ENCODE measurements at regions not wholly inside any gene's neighbourhood (a gene's known extent, or its start where the extent isn't known, plus 50 kb on each side); places are given as distances from the start of the nearest gene placed in this dataset.
A peak's percentile ranks its signal among the peaks of the same experiment; 100 is the strongest.

DNA sequence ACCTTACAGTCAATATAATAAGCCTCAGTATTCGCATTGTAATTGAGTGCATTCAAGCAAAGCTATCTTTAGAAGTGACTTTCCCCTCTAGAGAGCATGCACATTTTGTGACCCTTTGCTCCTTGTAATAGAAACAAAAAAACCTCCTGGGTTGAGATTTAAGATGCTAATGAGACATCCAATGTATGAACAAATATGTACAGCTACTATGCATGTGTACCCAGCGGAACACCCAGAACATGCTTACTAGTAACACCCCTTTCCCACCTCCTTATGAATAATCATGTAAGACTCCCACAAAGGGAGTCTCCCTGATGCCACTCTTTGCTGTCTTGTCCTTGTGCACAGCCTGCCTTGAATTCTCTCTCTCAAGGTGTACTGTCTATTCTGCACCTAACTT, 205.5 kb downstream of the PRR32 start:
- intact Hi-C loops (cut with DNase I; ENCODE audit: low total_unique reads) (no loop called here), in situ Hi-C loops (cut with MboI; ENCODE audit: low pct_ligation_motif_present in 1 of 4, low pct_unique_long_range_greater_than_20kb in 1 of 4, low sequenced_read_pairs in 3 of 4) (no loop called here)
- H3K9me3 ChIP-seq = no peaks in the 10 kb centered on the region
- TF ChIP-seq POLR2AphosphoS5 (IDR thresholded peaks at IDR 0.05) (no peak), EP300 (IDR thresholded peaks at IDR 0.05; ENCODE audit: low read depth) (no peak), POLR2A (IDR thresholded peaks at IDR 0.05) (no peak)
- TF ChIP-seq, protein P1, sequence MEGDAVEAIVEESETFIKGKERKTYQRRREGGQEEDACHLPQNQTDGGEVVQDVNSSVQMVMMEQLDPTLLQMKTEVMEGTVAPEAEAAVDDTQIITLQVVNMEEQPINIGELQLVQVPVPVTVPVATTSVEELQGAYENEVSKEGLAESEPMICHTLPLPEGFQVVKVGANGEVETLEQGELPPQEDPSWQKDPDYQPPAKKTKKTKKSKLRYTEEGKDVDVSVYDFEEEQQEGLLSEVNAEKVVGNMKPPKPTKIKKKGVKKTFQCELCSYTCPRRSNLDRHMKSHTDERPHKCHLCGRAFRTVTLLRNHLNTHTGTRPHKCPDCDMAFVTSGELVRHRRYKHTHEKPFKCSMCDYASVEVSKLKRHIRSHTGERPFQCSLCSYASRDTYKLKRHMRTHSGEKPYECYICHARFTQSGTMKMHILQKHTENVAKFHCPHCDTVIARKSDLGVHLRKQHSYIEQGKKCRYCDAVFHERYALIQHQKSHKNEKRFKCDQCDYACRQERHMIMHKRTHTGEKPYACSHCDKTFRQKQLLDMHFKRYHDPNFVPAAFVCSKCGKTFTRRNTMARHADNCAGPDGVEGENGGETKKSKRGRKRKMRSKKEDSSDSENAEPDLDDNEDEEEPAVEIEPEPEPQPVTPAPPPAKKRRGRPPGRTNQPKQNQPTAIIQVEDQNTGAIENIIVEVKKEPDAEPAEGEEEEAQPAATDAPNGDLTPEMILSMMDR (IDR thresholded peaks at IDR 0.05) = no peak
- no peak for DNase-seq
- WGBS, 2 donors (ENCODE audit: low coverage in 1 of 2) = 88% methylated on average over 2 of the region's 2 CpGs; no CpG with 5 or more reads in 1 of the 2 donors
- no peaks in the 10 kb centered on the region for H3K36me3 ChIP-seq
- no peaks in the 10 kb centered on the region for H3K27me3 ChIP-seq
- no peaks in the 10 kb centered on the region for H3K4me1 ChIP-seq
- no peak overlapping the region for H3K27ac ChIP-seq
- H3K4me3 ChIP-seq = no peak overlapping the region

- Histone ChIP-seq H3K36me3 (no peaks in the 10 kb centered on the region), H3K27ac (no peak overlapping the region), H3K9me3 (no peaks in the 10 kb centered on the region), H3K27me3 (no peaks in the 10 kb centered on the region), H3K4me1 (no peaks in the 10 kb centered on the region), H3K4me3 (no peak overlapping the region)
- intact Hi-C loops (cut with DNase I; ENCODE audit: low total_unique reads) (no loop called here), in situ Hi-C loops (cut with MboI; ENCODE audit: low pct_ligation_motif_present in 1 of 4, low pct_unique_long_range_greater_than_20kb in 1 of 4, low sequenced_read_pairs in 3 of 4) (no loop called here)
- TF ChIP-seq POLR2A (IDR thresholded peaks at IDR 0.05) (no peak), EP300 (IDR thresholded peaks at IDR 0.05; ENCODE audit: low read depth) (no peak), POLR2AphosphoS5 (IDR thresholded peaks at IDR 0.05) (no peak)
- TF ChIP-seq, protein P1 (IDR thresholded peaks at IDR 0.05) = no peak
- no peak for DNase-seq
- 35 to 45% methylated on average over 5 of the region's 5 CpGs for WGBS, 2 donors (ENCODE audit: low coverage in 1 of 2)
These were observed 210.7 kb downstream of the PRR32 start for GRCh38 chrX:127030016-127030748.

DNA sequence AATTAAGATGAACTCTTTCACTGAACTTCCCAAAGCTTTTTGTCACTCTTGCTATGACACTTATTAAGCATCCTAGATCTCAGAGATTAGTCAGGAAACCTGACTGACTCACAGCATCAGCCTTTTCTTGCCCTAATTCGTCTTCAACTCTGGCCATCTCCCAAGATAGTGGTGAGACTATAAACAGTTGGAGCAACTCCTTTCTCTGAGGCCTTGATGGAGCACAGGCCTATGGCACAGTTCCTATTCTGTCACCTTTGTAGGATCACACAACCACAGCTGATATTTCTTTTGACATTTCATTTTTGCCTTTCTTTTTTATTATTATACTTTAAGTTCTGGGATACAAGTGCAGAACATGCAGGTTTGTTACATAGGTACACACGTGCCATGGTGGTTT, 217.6 kb downstream of the PRR32 start:
- H3K9me3 ChIP-seq = no peaks in the 10 kb centered on the region
- no peaks in the 10 kb centered on the region for H3K27me3 ChIP-seq
- no peak for TF ChIP-seq EP300 (IDR thresholded peaks at IDR 0.05; ENCODE audit: low read depth)
- peak in 1 of 3 donors; percentile 27 for TF ChIP-seq POLR2AphosphoS5 (IDR thresholded peaks at IDR 0.05)
- no peak for TF ChIP-seq POLR2A (IDR thresholded peaks at IDR 0.05)
- TF ChIP-seq, protein P1 (IDR thresholded peaks at IDR 0.05) = no peak
- H3K36me3 ChIP-seq = no peaks in the 10 kb centered on the region
- 33% methylated on average over 2 of the region's 2 CpGs; no CpG with 5 or more reads in 1 of the 2 donors for WGBS, 2 donors (ENCODE audit: low coverage in 1 of 2)
- in situ Hi-C loops (cut with MboI; ENCODE audit: low pct_ligation_motif_present in 1 of 4, low pct_unique_long_range_greater_than_20kb in 1 of 4, low sequenced_read_pairs in 3 of 4) = no loop called here
- intact Hi-C loops (cut with DNase I; ENCODE audit: low total_unique reads) = no loop called here
- H3K4me3 ChIP-seq = no peak overlapping the region
- H3K4me1 ChIP-seq = no peaks in the 10 kb centered on the region
- no peak overlapping the region for H3K27ac ChIP-seq
- DNase-seq = no peak

DNA sequence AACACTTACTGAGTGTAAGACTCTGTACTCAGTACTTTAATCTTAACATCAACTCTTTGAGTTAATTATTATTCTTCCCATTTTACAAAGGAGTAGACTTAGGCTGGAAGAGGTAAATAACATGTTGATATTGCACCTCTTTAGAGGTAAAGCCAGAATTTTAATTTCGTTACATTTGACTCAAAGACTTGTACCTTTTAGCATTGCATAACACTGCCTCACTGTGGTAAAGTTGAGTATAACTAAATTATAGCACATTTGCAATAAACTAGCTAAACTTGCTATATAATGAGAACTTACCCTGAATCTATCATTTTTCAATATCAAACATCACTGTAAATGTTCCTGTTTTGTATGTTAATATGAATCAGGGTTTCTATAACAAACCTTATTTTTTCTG, 218.5 kb downstream of the PRR32 start:
- in situ Hi-C loops (cut with MboI; ENCODE audit: low pct_ligation_motif_present in 1 of 4, low pct_unique_long_range_greater_than_20kb in 1 of 4, low sequenced_read_pairs in 3 of 4) = no loop called here
- H3K27ac ChIP-seq = no peak overlapping the region
- no peaks in the 10 kb centered on the region for H3K36me3 ChIP-seq
- TF ChIP-seq EP300 (IDR thresholded peaks at IDR 0.05; ENCODE audit: low read depth) (no peak), POLR2AphosphoS5 (IDR thresholded peaks at IDR 0.05) (no peak)
- TF ChIP-seq, protein P1 (IDR thresholded peaks at IDR 0.05) = peak in 1 of 5 experiments; percentile 14
- intact Hi-C loops (cut with DNase I; ENCODE audit: low total_unique reads) = no loop called here
- no peaks in the 10 kb centered on the region for H3K9me3 ChIP-seq
- 10 to 29% methylated on average over 1 of the region's 1 CpG for WGBS, 2 donors (ENCODE audit: low coverage in 1 of 2)
- H3K4me1 ChIP-seq = no peaks in the 10 kb centered on the region
- DNase-seq = no peak
- H3K4me3 ChIP-seq = no peak overlapping the region
- no peaks in the 10 kb centered on the region for H3K27me3 ChIP-seq

Measured in transverse colon (tissue), 4 donors.